Mesenchymal stem cell (in vitro differentiated cells and primary cell): ENCODE measurements at regions not wholly inside any gene's neighbourhood (a gene's known extent, or its start where the extent isn't known, plus 50 kb on each side); places are given as distances from the start of the nearest gene placed in this dataset.
"Not testable (repeated sequence)": the region's sequence is repeated elsewhere in the genome, so short reads cannot be mapped to it uniquely, and the experiment has no call there.

Experiments
- DNase-seq: peaks from one replicate; pipeline ENCODE4 v3.0.0-alpha.2; 2013
- H2AFZ ChIP-seq: one replicate; pipeline ENCODE4 v1.6.1; 2013; ENCODE audit warnings: low read depth, mild to moderate bottlenecking, control low read depth, inconsistent platforms, low read length, moderate library complexity
- H2AK5ac ChIP-seq: 2 replicates; pipeline ENCODE4 v1.6.1; 2013; ENCODE audit warnings: low read length, moderate library complexity, mild to moderate bottlenecking, inconsistent platforms; ENCODE audit not compliant: severe bottlenecking
- H2BK120ac ChIP-seq: one replicate; pipeline ENCODE4 v1.6.1; 2013; ENCODE audit warnings: low read depth, mild to moderate bottlenecking, inconsistent platforms, low read length, moderate library complexity
- H2BK12ac ChIP-seq, 2 experiments: one replicate each; pipeline ENCODE4 v1.6.1; 2013; ENCODE audit warnings: inconsistent platforms in 2 of 2, low read length in 2 of 2, mild to moderate bottlenecking in 2 of 2, moderate library complexity in 2 of 2, control low read depth in 1 of 2
- H2BK15ac ChIP-seq: one replicate; pipeline ENCODE4 v1.6.1; 2013; ENCODE audit warnings: mild to moderate bottlenecking, low read depth, inconsistent platforms; ENCODE audit not compliant: poor library complexity, severe bottlenecking
- H2BK5ac ChIP-seq: 2 replicates; pipeline ENCODE4 v1.6.1; 2013; ENCODE audit warnings: low read depth, mild to moderate bottlenecking, low read length, control low read depth, inconsistent platforms; ENCODE audit not compliant: poor library complexity, severe bottlenecking
- H3K14ac ChIP-seq, 2 experiments: one replicate each; pipeline ENCODE4 v1.6.1; 2013; ENCODE audit warnings: inconsistent platforms in 2 of 2, low read length in 2 of 2, control low read depth in 1 of 2, mild to moderate bottlenecking in 1 of 2, moderate library complexity in 1 of 2
- H3K18ac ChIP-seq, 2 experiments: one replicate each; pipeline ENCODE4 v1.6.1; 2013; ENCODE audit warnings: inconsistent platforms in 2 of 2, low read length in 2 of 2, control low read depth in 1 of 2, low read depth in 1 of 2, mild to moderate bottlenecking in 1 of 2
- H3K23ac ChIP-seq, 2 experiments: one replicate each; pipeline ENCODE4 v1.6.1; 2013; ENCODE audit warnings: inconsistent platforms in 2 of 2, low read length in 2 of 2, mild to moderate bottlenecking in 2 of 2, moderate library complexity in 2 of 2, control low read depth in 1 of 2
- H3K27ac ChIP-seq: 2 replicates; pipeline ENCODE4 v1.5.1; 2013; ENCODE audit warnings: mild to moderate bottlenecking, moderate library complexity, low read length, control low read depth, inconsistent platforms; ENCODE audit not compliant: poor library complexity, severe bottlenecking
- H3K27me3 ChIP-seq, 2 experiments: 2 replicates each; pipeline versions ENCODE4 v1.6.1 to v1.7.0; 2013; ENCODE audit warnings: low read length in 2 of 2, mild to moderate bottlenecking in 2 of 2, moderate library complexity in 2 of 2, control low read depth in 1 of 2, inconsistent platforms in 1 of 2; ENCODE audit not compliant: control insufficient read depth in 1 of 2, insufficient read depth in 1 of 2
- H3K36me3 ChIP-seq, 2 experiments: 2 replicates each; pipeline versions ENCODE4 v1.6.1 to v1.7.0; 2013; ENCODE audit warnings: low read length in 2 of 2, control low read depth in 1 of 2, inconsistent platforms in 1 of 2, low read depth in 1 of 2, mild to moderate bottlenecking in 1 of 2; ENCODE audit not compliant: insufficient read depth in 2 of 2, control insufficient read depth in 1 of 2
- H3K4ac ChIP-seq, 2 experiments: one replicate each; pipeline ENCODE4 v1.6.1; 2013; ENCODE audit warnings: inconsistent platforms in 2 of 2, low read length in 2 of 2, mild to moderate bottlenecking in 2 of 2, moderate library complexity in 2 of 2, control low read depth in 1 of 2, low read depth in 1 of 2
- H3K4me1 ChIP-seq: 2 replicates; pipeline ENCODE4 v1.6.1; 2013; ENCODE audit warnings: low read depth, low read length, control low read depth; ENCODE audit not compliant: control insufficient read depth, insufficient read depth
- H3K4me2 ChIP-seq: 2 replicates; pipeline ENCODE4 v1.6.1; 2013; ENCODE audit warnings: low read length, mild to moderate bottlenecking, inconsistent platforms; ENCODE audit not compliant: poor library complexity, severe bottlenecking
- H3K4me3 ChIP-seq, 2 experiments: 2 replicates each; pipeline versions ENCODE4 v1.5.1 to v1.7.0; 2013; ENCODE audit warnings: low read length in 2 of 2, mild to moderate bottlenecking in 2 of 2, control low read depth in 1 of 2, low read depth in 1 of 2; ENCODE audit not compliant: insufficient read depth in 1 of 2
- H3K79me1 ChIP-seq: replicated peaks from 2 replicates; pipeline ENCODE4 v1.6.1; 2013; ENCODE audit warnings: mild to moderate bottlenecking, control low read depth, low read length, inconsistent platforms; ENCODE audit not compliant: poor library complexity, severe bottlenecking
- H3K9ac ChIP-seq: 2 replicates; pipeline ENCODE4 v1.7.0; 2013; ENCODE audit warnings: mild to moderate bottlenecking, low read length, moderate library complexity
- H3K9me3 ChIP-seq: 2 replicates; pipeline ENCODE4 v1.7.0; 2013; ENCODE audit warnings: mild to moderate bottlenecking, low read length; ENCODE audit not compliant: control insufficient read depth
- H4K8ac ChIP-seq: one replicate; pipeline ENCODE4 v1.6.1; 2013; ENCODE audit warnings: inconsistent platforms, mild to moderate bottlenecking, low read length, moderate library complexity
- H4K91ac ChIP-seq: one replicate; pipeline ENCODE4 v1.6.1; 2013; ENCODE audit warnings: mild to moderate bottlenecking, low read length, inconsistent platforms
- WGBS: methylation state at CpG from one replicate; pipeline ENCODE4 v1.1.7; 2013; ENCODE audit warnings: mixed read lengths; 5-methylcytosine and 5-hydroxymethylcytosine counted together

DNA sequence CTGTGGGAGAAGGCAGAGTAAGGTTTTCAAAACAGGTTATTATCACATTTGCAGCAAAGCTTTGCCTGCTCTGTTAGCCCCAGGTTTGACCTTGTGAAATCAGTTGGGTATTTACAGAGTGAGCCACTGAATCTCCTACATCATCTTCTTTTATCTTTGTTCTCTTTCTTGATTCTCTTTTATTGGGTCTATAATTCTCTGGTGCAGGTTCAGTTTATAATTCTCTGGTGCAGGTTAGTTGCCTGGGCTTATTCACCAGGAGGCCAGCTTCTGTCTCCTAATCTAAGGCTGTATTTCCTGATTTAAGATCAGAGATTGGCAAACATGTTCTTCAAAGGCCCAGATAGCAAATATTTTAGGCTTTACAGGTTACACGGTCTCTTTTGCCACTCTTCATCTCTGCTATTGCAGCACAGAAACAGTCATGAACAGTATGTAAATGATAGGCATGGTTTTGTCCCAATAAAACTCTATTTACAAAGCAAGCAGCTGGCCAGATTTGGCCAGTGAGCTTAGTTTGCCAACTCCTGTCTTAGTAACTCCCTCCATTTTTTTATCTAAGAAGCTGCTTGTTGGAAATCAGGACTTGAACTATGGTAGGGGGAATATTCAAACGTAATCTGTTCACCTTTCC lies 205.0 kb upstream of the RIMS1 start:
- no peak overlapping the region for H3K4ac ChIP-seq
- no peak overlapping the region for H2BK5ac ChIP-seq
- no peak overlapping the region for H3K27ac ChIP-seq
- no peak overlapping the region for H2AK5ac ChIP-seq
- no peak overlapping the region for H2BK15ac ChIP-seq
- no peak overlapping the region for H3K4me2 ChIP-seq
- no peak overlapping the region for H2AFZ ChIP-seq
- peaks cover 3% of the 10 kb centered on the region for H3K79me1 ChIP-seq
- no peak overlapping the region for H3K4me3 ChIP-seq
- no peak for DNase-seq
- H3K27me3 ChIP-seq, result no peaks in the 10 kb centered on the region
- H3K9ac ChIP-seq, result no peak overlapping the region
- H2BK120ac ChIP-seq, result no peak overlapping the region
- H4K91ac ChIP-seq, result no peak overlapping the region
- WGBS, result 87% methylated on average over 1 of the region's 2 CpGs
- H3K9me3 ChIP-seq, result no peaks in the 10 kb centered on the region
- H2BK12ac ChIP-seq, result no peak overlapping the region
- no peak overlapping the region for H3K14ac ChIP-seq
- H3K36me3 ChIP-seq, result peaks cover 0 to 5% of the 10 kb centered on the region in 2 experiments
- no peak overlapping the region for H3K18ac ChIP-seq
- no peak overlapping the region for H3K23ac ChIP-seq
- no peaks in the 10 kb centered on the region for H3K4me1 ChIP-seq
- no peak overlapping the region for H4K8ac ChIP-seq

- H3K79me1 ChIP-seq, H2BK120ac ChIP-seq, H3K4me2 ChIP-seq, H3K4me1 ChIP-seq, H2BK15ac ChIP-seq, H3K36me3 ChIP-seq, H2BK5ac ChIP-seq, H4K8ac ChIP-seq, H4K91ac ChIP-seq, H3K9ac ChIP-seq, H3K4me3 ChIP-seq, H3K27ac ChIP-seq, H3K14ac ChIP-seq, H3K27me3 ChIP-seq, H3K9me3 ChIP-seq, H3K23ac ChIP-seq, DNase-seq, H2AK5ac ChIP-seq, H3K4ac ChIP-seq, H2AFZ ChIP-seq, H2BK12ac ChIP-seq, H3K18ac ChIP-seq: not testable (repeated sequence)
- WGBS, result 92% methylated on average over 23 of the region's 23 CpGs
Measured at GRCh38 chr6:71686021-71686677, 200.2 kb upstream of the RIMS1 start.

DNA sequence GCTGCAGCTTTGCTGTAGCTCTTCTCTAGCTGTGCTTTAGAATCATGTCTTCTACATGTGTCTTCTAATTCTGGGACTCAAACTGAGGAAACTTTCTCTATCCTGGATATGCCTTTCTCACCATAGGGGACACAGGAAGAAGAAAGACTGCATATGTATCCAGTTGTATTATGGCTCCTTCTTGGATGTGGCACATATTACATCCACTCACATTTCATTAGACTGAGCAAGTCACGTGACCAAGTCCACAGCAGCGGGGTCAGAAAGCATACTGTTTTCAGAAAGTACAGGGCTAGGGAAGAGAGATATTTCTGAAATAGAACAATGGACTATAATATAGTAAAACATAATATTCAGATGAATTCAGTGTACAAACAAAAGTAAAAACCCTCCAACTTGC lies 187.6 kb upstream of the RIMS1 start:
- no CpG with 5 or more reads among the region's 2 CpGs for WGBS
- Histone ChIP-seq H4K8ac (no peak overlapping the region), H3K4me2 (no peak overlapping the region), H3K23ac (no peak overlapping the region), H2BK12ac (no peak overlapping the region), H3K36me3 (no peaks in the 10 kb centered on the region), H3K4me3 (no peak overlapping the region), H2AFZ (no peak overlapping the region), H2AK5ac (no peak overlapping the region), H3K14ac (no peak overlapping the region), H3K79me1 (no peaks in the 10 kb centered on the region), H2BK15ac (no peak overlapping the region), H3K27ac (no peak overlapping the region), H3K18ac (no peak overlapping the region), H3K9ac (no peak overlapping the region), H3K4ac (no peak overlapping the region), H4K91ac (no peak overlapping the region), H3K27me3 (no peaks in the 10 kb centered on the region), H3K4me1 (no peaks in the 10 kb centered on the region), H2BK5ac (no peak overlapping the region), H3K9me3 (peaks cover 18% of the 10 kb centered on the region), H2BK120ac (no peak overlapping the region)
- DNase-seq, result no peak

DNA sequence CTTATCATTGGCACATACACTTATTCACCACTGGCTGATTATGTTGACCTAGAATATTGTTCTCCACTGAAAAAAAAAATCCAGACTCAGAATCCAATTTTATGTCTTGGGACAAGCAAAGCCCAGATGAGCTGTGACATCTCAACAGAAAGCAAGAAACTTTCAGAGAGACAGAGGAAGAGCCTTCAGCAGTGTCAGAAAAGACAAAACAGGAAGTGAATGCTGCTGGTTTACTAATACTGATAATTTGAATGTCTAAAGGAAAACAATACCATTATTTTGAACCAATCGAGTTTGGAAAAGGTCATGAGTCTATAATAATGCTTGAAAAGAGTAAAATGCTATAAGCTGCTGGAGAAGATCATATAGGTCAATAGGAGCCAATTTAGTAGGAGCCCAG lies 179.8 kb upstream of the RIMS1 start:
- Histone ChIP-seq H4K8ac (no peak overlapping the region), H2AFZ (no peak overlapping the region), H2AK5ac (no peak overlapping the region), H3K36me3 (no peaks in the 10 kb centered on the region), H3K9ac (no peak overlapping the region), H3K4me1 (no peaks in the 10 kb centered on the region), H4K91ac (no peak overlapping the region), H2BK120ac (no peak overlapping the region), H3K27me3 (no peaks in the 10 kb centered on the region), H3K14ac (no peak overlapping the region), H2BK5ac (no peak overlapping the region), H3K4me2 (no peak overlapping the region), H2BK12ac (no peak overlapping the region), H3K23ac (no peak overlapping the region), H3K9me3 (no peaks in the 10 kb centered on the region), H3K18ac (no peak overlapping the region), H3K27ac (no peak overlapping the region), H3K4ac (no peak overlapping the region), H3K4me3 (no peak overlapping the region), H2BK15ac (no peak overlapping the region), H3K79me1 (no peaks in the 10 kb centered on the region)
- no peak for DNase-seq
- WGBS, result 29% methylated on average over 1 of the region's 1 CpG
